ENCODE measurements at regions not wholly inside any gene's neighbourhood (a gene's known extent, or its start where the extent isn't known, plus 50 kb on each side); places are given as distances from the start of the nearest gene placed in this dataset.

GRCh38 chr7:32347244-32347828 lies 142.8 kb downstream of the LSM5 start:
- DNase-seq (ENCODE audit: low read depth, low spot score) = no peak

- DNase-seq (ENCODE audit: low read depth, low spot score) = no peak
These were observed 143.9 kb downstream of the LSM5 start for GRCh38 chr7:32346253-32346652.

GRCh38 chr7:32336726-32337125 lies 153.5 kb downstream of the LSM5 start:
- DNase-seq (ENCODE audit: low read depth, low spot score) = no peak

GRCh38 chr7:32335107-32335506 lies 155.1 kb downstream of the LSM5 start:
- no peak for DNase-seq (ENCODE audit: low read depth, low spot score)

- DNase-seq (ENCODE audit: low read depth, low spot score) = no peak
These were observed 159.6 kb downstream of the LSM5 start for GRCh38 chr7:32330602-32331001.

- no peak for DNase-seq (ENCODE audit: low read depth, low spot score)
These were observed 164.1 kb downstream of the LSM5 start for GRCh38 chr7:32326078-32326477.

- no peak for DNase-seq (ENCODE audit: low read depth, low spot score)
These were observed 166.5 kb downstream of the LSM5 start for GRCh38 chr7:32323712-32324111.

- DNase-seq (ENCODE audit: low read depth, low spot score) = no peak
These were observed 171.2 kb downstream of the LSM5 start for GRCh38 chr7:32319012-32319382.

GRCh38 chr7:32318300-32319011 lies 171.7 kb downstream of the LSM5 start:
- DNase-seq (ENCODE audit: low read depth, low spot score) = peak; percentile 27

- DNase-seq (ENCODE audit: low read depth, low spot score) = no peak
These were observed 173.3 kb downstream of the LSM5 start for GRCh38 chr7:32316839-32317238.

GRCh38 chr7:32314761-32315160 lies 175.4 kb downstream of the LSM5 start:
- DNase-seq (ENCODE audit: low read depth, low spot score) = no peak

GRCh38 chr7:32301427-32301826 lies 188.8 kb downstream of the LSM5 start:
- no peak for DNase-seq (ENCODE audit: low read depth, low spot score)

GRCh38 chr7:32299133-32299702 lies 191.0 kb downstream of the LSM5 start:
- peak; percentile 30 for DNase-seq (ENCODE audit: low read depth, low spot score)

- peak; percentile 42 for DNase-seq (ENCODE audit: low read depth, low spot score)
These were observed 191.6 kb downstream of the LSM5 start for GRCh38 chr7:32298408-32299132.

- peak; percentile 10 for DNase-seq (ENCODE audit: low read depth, low spot score)
These were observed 196.3 kb downstream of the LSM5 start for GRCh38 chr7:32293833-32294232.

- DNase-seq (ENCODE audit: low read depth, low spot score) = no peak
These were observed 200.3 kb downstream of the LSM5 start for GRCh38 chr7:32289651-32290414.

- DNase-seq (ENCODE audit: low read depth, low spot score) = no peak
These were observed 204.5 kb downstream of the LSM5 start for GRCh38 chr7:32285698-32286097.

- DNase-seq (ENCODE audit: low read depth, low spot score) = no peak
These were observed 206.6 kb downstream of the LSM5 start for GRCh38 chr7:32283546-32283945.

GRCh38 chr7:32279500-32279899 lies 209.3 kb upstream of the PDE1C start:
- no peak for DNase-seq (ENCODE audit: low read depth, low spot score)

GRCh38 chr7:32275216-32276009 lies 205.2 kb upstream of the PDE1C start:
- DNase-seq (ENCODE audit: low read depth, low spot score) = no peak

- no peak for DNase-seq (ENCODE audit: low read depth, low spot score)
These were observed 203.1 kb upstream of the PDE1C start for GRCh38 chr7:32273297-32273696.

Measured in ELF-1 (cell line).